DND-41 (cell line): ENCODE measurements at regions not wholly inside any gene's neighbourhood (a gene's known extent, or its start where the extent isn't known, plus 50 kb on each side); places are given as distances from the start of the nearest gene placed in this dataset.

Experiments used
- ATAC-seq: fragments of 200-7000 bp; cut with Tn5 transposase; 3 replicates; pipeline ENCODE4 v1.9.1; 2021; ENCODE audit warnings: low read depth; ENCODE audit not compliant: insufficient read depth
- DNase-seq: peaks from one replicate; pipeline ENCODE4 v3.0.0-alpha.2; 2020
- H2AFZ ChIP-seq: 2 replicates; pipeline ENCODE4 v1.6.0; 2012; ENCODE audit warnings: low read depth, low read length
- H3K27ac ChIP-seq: 2 replicates; pipeline ENCODE4 v1.5.1; 2012; ENCODE audit warnings: low read length, inconsistent platforms
- H3K27me3 ChIP-seq: fragments of 200-600 bp; sonication (generic); 2 replicates; pipeline ENCODE4 v1.6.0; 2012; ENCODE audit warnings: low read length, mild to moderate bottlenecking, inconsistent platforms; ENCODE audit not compliant: insufficient read depth, poor library complexity
- H3K36me3 ChIP-seq: 2 replicates; pipeline ENCODE4 v1.5.1; 2012; ENCODE audit warnings: low read length, inconsistent platforms; ENCODE audit not compliant: insufficient read depth
- H3K4me1 ChIP-seq: 2 replicates; pipeline ENCODE4 v1.5.1; 2012; ENCODE audit warnings: mild to moderate bottlenecking, low read length; ENCODE audit not compliant: insufficient read depth
- H3K4me2 ChIP-seq: 2 replicates; pipeline ENCODE4 v1.6.0; 2012; ENCODE audit warnings: mild to moderate bottlenecking, moderate library complexity, low read length, inconsistent platforms; ENCODE audit not compliant: insufficient read depth
- H3K4me3 ChIP-seq, 2 experiments: fragments of 200-600 bp in 1 of 2; shearing (Covaris generic) in 1 of 2; 2 replicates each; pipeline ENCODE4 v1.5.1; 2012 to 2016; ENCODE audit warnings: inconsistent platforms in 2 of 2, low read length in 2 of 2, mild to moderate bottlenecking in 2 of 2, low read depth in 1 of 2, moderate library complexity in 1 of 2
- H3K79me2 ChIP-seq: 2 replicates; pipeline ENCODE4 v1.6.0; 2012; ENCODE audit warnings: low read length, inconsistent platforms; ENCODE audit not compliant: insufficient read depth
- H3K9ac ChIP-seq: 2 replicates; pipeline ENCODE4 v1.6.0; 2012; ENCODE audit warnings: low read depth, mild to moderate bottlenecking, inconsistent platforms, low read length, moderate library complexity
- H3K9me3 ChIP-seq: 2 replicates; pipeline ENCODE4 v1.5.1; 2012; ENCODE audit warnings: low read length, moderate library complexity, mild to moderate bottlenecking, inconsistent platforms; ENCODE audit not compliant: insufficient read depth, severe bottlenecking
- H4K20me1 ChIP-seq: 2 replicates; pipeline ENCODE4 v1.6.0; 2012; ENCODE audit warnings: low read length; ENCODE audit not compliant: insufficient read depth
- CTCF ChIP-seq: IDR thresholded peaks from 2 replicates; pipeline ENCODE4 v1.5.1; 2012; ENCODE audit warnings: borderline replicate concordance, low read length, moderate library complexity, mild to moderate bottlenecking; ENCODE audit not compliant: poor library complexity, severe bottlenecking; ENCODE audit errors: extremely low read depth
- EZH2 ChIP-seq: IDR thresholded peaks from 3 replicates; pipeline ENCODE4 v1.6.1; 2012; ENCODE audit warnings: borderline replicate concordance, low read depth, mild to moderate bottlenecking, moderate library complexity, low read length, inconsistent platforms; ENCODE audit not compliant: severe bottlenecking

- no peak overlapping the region for H3K4me2 ChIP-seq
- no peaks in the 10 kb centered on the region for H4K20me1 ChIP-seq
- no peaks in the 10 kb centered on the region for H3K79me2 ChIP-seq
- H2AFZ ChIP-seq: no peak overlapping the region
- H3K9me3 ChIP-seq: no peaks in the 10 kb centered on the region
- TF ChIP-seq CTCF: no peak
- TF ChIP-seq EZH2: no peak
- H3K36me3 ChIP-seq: no peaks in the 10 kb centered on the region
- no peak overlapping the region for H3K4me3 ChIP-seq
- DNase-seq (no peak), ATAC-seq (no peak)
- no peaks in the 10 kb centered on the region for H3K27me3 ChIP-seq
- H3K9ac ChIP-seq: no peak overlapping the region
- H3K27ac ChIP-seq: no peak overlapping the region
- no peaks in the 10 kb centered on the region for H3K4me1 ChIP-seq
Measured at GRCh38 chr10:59537501-59537900, 172.1 kb downstream of the SLC16A9 start.

DNA sequence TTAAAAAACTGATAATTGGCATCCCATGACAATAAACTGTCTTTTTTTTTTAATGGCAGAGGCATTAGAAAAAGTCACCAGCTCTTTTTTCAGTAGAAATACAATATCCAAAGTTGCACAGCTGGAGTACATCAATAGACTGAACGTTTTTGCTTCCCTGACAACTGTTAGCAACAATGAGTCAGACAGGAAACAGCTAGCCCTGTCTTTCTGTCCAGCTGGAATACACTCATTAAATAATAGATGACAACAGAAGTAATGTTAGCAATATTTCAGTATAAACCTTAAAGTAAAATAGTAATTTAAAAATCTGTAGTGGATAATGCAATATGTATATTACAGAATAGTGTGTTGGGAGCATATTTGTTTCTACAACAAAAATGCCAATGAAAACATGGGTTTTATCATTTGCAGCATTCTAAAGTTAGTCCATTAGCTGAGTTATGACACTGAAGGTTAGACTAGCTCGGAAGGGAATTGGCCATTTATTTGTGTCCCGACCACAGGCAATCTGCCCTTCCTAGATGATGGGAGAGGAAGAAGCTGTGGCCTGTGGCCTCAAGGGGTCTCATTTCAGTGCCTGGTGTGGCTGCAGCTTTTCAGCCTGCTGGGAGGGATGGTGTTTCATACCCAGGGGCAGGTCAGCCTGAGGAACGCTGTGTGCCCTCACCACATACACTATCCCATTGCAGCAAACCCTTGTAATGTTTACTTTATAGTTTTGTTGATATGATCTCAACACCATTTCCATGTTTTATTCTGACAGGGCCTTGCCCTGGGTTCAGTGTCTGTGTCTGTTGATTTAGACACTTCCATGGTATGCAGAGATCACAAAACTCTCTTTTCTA is 173.3 kb downstream of the SLC16A9 start:
- no peaks in the 10 kb centered on the region for H3K79me2 ChIP-seq
- no peaks in the 10 kb centered on the region for H3K4me1 ChIP-seq
- no peaks in the 10 kb centered on the region for H3K27me3 ChIP-seq
- H4K20me1 ChIP-seq: no peaks in the 10 kb centered on the region
- H3K36me3 ChIP-seq: no peaks in the 10 kb centered on the region
- no peak overlapping the region for H3K9ac ChIP-seq
- TF ChIP-seq EZH2 (no peak), CTCF (no peak)
- no peak overlapping the region for H3K4me3 ChIP-seq
- ATAC-seq (no peak), DNase-seq (no peak)
- no peaks in the 10 kb centered on the region for H3K9me3 ChIP-seq
- H3K27ac ChIP-seq: no peak overlapping the region
- no peak overlapping the region for H3K4me2 ChIP-seq
- no peak overlapping the region for H2AFZ ChIP-seq

DNA sequence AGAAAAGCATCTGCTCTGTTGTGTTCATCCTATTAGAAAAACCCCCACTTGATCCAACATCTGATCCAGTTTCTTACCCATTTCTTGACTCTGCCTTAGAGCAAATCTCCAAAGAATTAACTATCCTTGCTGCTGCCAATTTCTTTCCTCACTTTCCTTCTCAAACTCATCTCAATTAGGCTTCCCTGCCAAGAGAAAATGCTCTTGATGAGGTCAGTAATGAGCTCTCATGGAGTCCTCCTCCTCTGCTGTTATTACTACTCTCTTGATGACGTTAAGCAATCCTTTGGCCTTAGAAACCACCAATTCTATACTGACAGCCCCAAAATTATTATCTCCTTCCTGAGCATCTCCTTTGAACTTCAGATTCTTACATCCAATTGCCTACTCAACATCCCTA is 162.0 kb upstream of the FAM13C start:
- H3K4me1 ChIP-seq: no peaks in the 10 kb centered on the region
- H3K36me3 ChIP-seq: no peaks in the 10 kb centered on the region
- no peaks in the 10 kb centered on the region for H3K27me3 ChIP-seq
- H3K4me3 ChIP-seq: no peak overlapping the region
- TF ChIP-seq CTCF (no peak), EZH2 (no peak)
- no peak overlapping the region for H2AFZ ChIP-seq
- H3K9ac ChIP-seq: no peak overlapping the region
- H3K9me3 ChIP-seq: no peaks in the 10 kb centered on the region
- H3K79me2 ChIP-seq: no peaks in the 10 kb centered on the region
- no peaks in the 10 kb centered on the region for H4K20me1 ChIP-seq
- DNase-seq (no peak), ATAC-seq (no peak)
- no peak overlapping the region for H3K4me2 ChIP-seq
- no peak overlapping the region for H3K27ac ChIP-seq
